IMR-90 (cell line): ENCODE measurements at regions not wholly inside any gene's neighbourhood (a gene's known extent, or its start where the extent isn't known, plus 50 kb on each side); places are given as distances from the start of the nearest gene placed in this dataset.

Experiments
- ATAC-seq: fragments of 200-7000 bp; cut with Tn5 transposase; 2 replicates; pipeline ENCODE4 v1.9.1; 2020; ENCODE audit warnings: low read depth, mild to moderate bottlenecking, moderate library complexity
- BruUV-seq: library from RNA; stranded (reverse); fragments of 400-500 nt; replicated peaks from 2 replicates; lab custom pipeline; 2021; lab: Mats Ljungman, UMichigan
- CTCF ChIA-PET: fragments of 300-600 bp; formaldehyde crosslinking; extraction: SDS; loops from one replicate; lab custom pipeline; 2021; ENCODE audit warnings: antibody characterized with exemption; lab: Yijun Ruan, JAX
- POLR2A ChIA-PET: fragments of 300-600 bp; sonication (Branson Sonifier 250); formaldehyde crosslinking; loops from one replicate; lab custom pipeline; 2022; ENCODE audit warnings: antibody characterized with exemption; ENCODE audit not compliant: unreplicated experiment; lab: Charles Lee
- DNase-seq: peaks from one replicate; pipeline ENCODE4 v3.0.0; 2013
- H2AFZ ChIP-seq: replicated peaks from 2 replicates; pipeline ENCODE3; 2013; ENCODE audit warnings: low read length, mild to moderate bottlenecking; ENCODE audit not compliant: poor library complexity
- H2AK5ac ChIP-seq: 2 replicates; pipeline ENCODE4 v1.6.1; 2013; ENCODE audit warnings: low read depth, low read length, inconsistent platforms
- H2AK9ac ChIP-seq: replicated peaks from 2 replicates; pipeline ENCODE3; 2013; ENCODE audit warnings: mild to moderate bottlenecking, low read depth, low read length, moderate library complexity; ENCODE audit not compliant: poor library complexity
- H2BK120ac ChIP-seq: 2 replicates; pipeline ENCODE4 v1.6.1; 2013; ENCODE audit warnings: low read depth, low read length, inconsistent platforms
- H2BK15ac ChIP-seq: 3 replicates; pipeline ENCODE4 v1.6.1; 2013; ENCODE audit warnings: low read depth, low read length, inconsistent platforms
- H2BK20ac ChIP-seq: 2 replicates; pipeline ENCODE4 v1.6.1; 2013; ENCODE audit warnings: low read depth, mild to moderate bottlenecking, inconsistent platforms, low read length, moderate library complexity
- H2BK5ac ChIP-seq: 2 replicates; pipeline ENCODE4 v1.6.1; 2013; ENCODE audit warnings: mild to moderate bottlenecking, low read depth, low read length, inconsistent platforms; ENCODE audit not compliant: poor library complexity, severe bottlenecking
- H3K14ac ChIP-seq: replicated peaks from 2 replicates; pipeline ENCODE4 v1.6.1; 2013; ENCODE audit warnings: low read depth, low read length, inconsistent platforms
- H3K18ac ChIP-seq: 2 replicates; pipeline ENCODE4 v1.6.1; 2013; ENCODE audit warnings: low read depth, low read length, control low read depth
- H3K23ac ChIP-seq: 2 replicates; pipeline ENCODE4 v1.6.1; 2013; ENCODE audit warnings: low read depth, low read length, inconsistent platforms
- H3K27ac ChIP-seq: 2 replicates; pipeline ENCODE4 v1.5.1; 2013; ENCODE audit warnings: mild to moderate bottlenecking, control low read depth, low read length; ENCODE audit not compliant: insufficient read depth
- H3K27me3 ChIP-seq: 2 replicates; pipeline ENCODE4 v1.6.1; 2013; ENCODE audit warnings: low read length; ENCODE audit not compliant: control insufficient read depth, insufficient read depth
- H3K36me3 ChIP-seq: 2 replicates; pipeline ENCODE4 v1.6.1; 2013; ENCODE audit warnings: low read length, mixed read lengths; ENCODE audit not compliant: control insufficient read depth, insufficient read depth
- H3K4ac ChIP-seq: 2 replicates; pipeline ENCODE4 v1.6.1; 2013; ENCODE audit warnings: low read depth, low read length, inconsistent platforms
- H3K4me1 ChIP-seq: 2 replicates; pipeline ENCODE4 v1.6.1; 2013; ENCODE audit warnings: low read length, mixed read lengths; ENCODE audit not compliant: control insufficient read depth, insufficient read depth
- H3K4me2 ChIP-seq: 2 replicates; pipeline ENCODE4 v1.6.1; 2013; ENCODE audit warnings: low read depth, mild to moderate bottlenecking, control low read depth, low read length, moderate library complexity
- H3K4me3 ChIP-seq: 2 replicates; pipeline ENCODE4 v1.5.1; 2013; ENCODE audit warnings: low read depth, mild to moderate bottlenecking, control low read depth, low read length, moderate library complexity; ENCODE audit not compliant: insufficient read depth
- H3K56ac ChIP-seq: 2 replicates; pipeline ENCODE4 v1.6.1; 2013; ENCODE audit warnings: low read length, inconsistent platforms; ENCODE audit not compliant: insufficient read depth; ENCODE audit errors: extremely low read depth
- H3K79me1 ChIP-seq, 2 experiments: 2 replicates each; pipeline ENCODE4 v1.6.1; 2013; ENCODE audit warnings: low read length in 2 of 2, inconsistent platforms in 1 of 2, low read depth in 1 of 2
- H3K9ac ChIP-seq: 2 replicates; pipeline ENCODE4 v1.6.1; 2013; ENCODE audit warnings: low read depth, low read length, control low read depth
- H3K9me1 ChIP-seq: 2 replicates; pipeline ENCODE4 v1.6.1; 2013; ENCODE audit warnings: low read length, inconsistent platforms; ENCODE audit not compliant: insufficient read depth
- H3K9me3 ChIP-seq: 2 replicates; pipeline ENCODE4 v1.6.1; 2013; ENCODE audit warnings: low read length; ENCODE audit not compliant: control insufficient read depth, insufficient read depth
- H4K20me1 ChIP-seq: 2 replicates; pipeline ENCODE4 v1.6.1; 2013; ENCODE audit warnings: low read length, inconsistent platforms; ENCODE audit not compliant: insufficient read depth
- H4K5ac ChIP-seq: 2 replicates; pipeline ENCODE4 v1.6.1; 2013; ENCODE audit warnings: mild to moderate bottlenecking, low read depth, low read length, control low read depth
- H4K8ac ChIP-seq, 2 experiments: 2 replicates each; pipeline ENCODE4 v1.6.1; 2013; ENCODE audit warnings: low read depth in 2 of 2, low read length in 2 of 2, control low read depth in 1 of 2, inconsistent platforms in 1 of 2
- H4K91ac ChIP-seq: 2 replicates; pipeline ENCODE4 v1.6.1; 2013; ENCODE audit warnings: low read depth, low read length, inconsistent platforms; ENCODE audit not compliant: insufficient read depth
- CEBPB ChIP-seq: IDR thresholded peaks from 2 replicates; pipeline ENCODE4 v1.6.1; 2012; ENCODE audit warnings: low read depth, low read length, improper control_type of control experiment
- CTCF ChIP-seq: conservative IDR thresholded peaks from 2 replicates; pipeline ENCODE4 v1.5.1; 2012; ENCODE audit warnings: mild to moderate bottlenecking, low read depth, low read length, improper control_type of control experiment
- MAFK ChIP-seq: IDR thresholded peaks from 2 replicates; pipeline ENCODE4 v1.6.1; 2012; ENCODE audit warnings: low read depth, low read length, improper control_type of control experiment
- MAZ ChIP-seq: IDR thresholded peaks from 2 replicates; pipeline ENCODE4 v1.6.1; 2012; ENCODE audit warnings: low read depth, mild to moderate bottlenecking, low read length, improper control_type of control experiment, moderate library complexity, borderline replicate concordance
- MXI1 ChIP-seq: IDR thresholded peaks from 2 replicates; pipeline ENCODE4 v1.6.1; 2012; ENCODE audit warnings: low read depth, mild to moderate bottlenecking, low read length, moderate library complexity, borderline replicate concordance
- POLR2A ChIP-seq: IDR thresholded peaks from 2 replicates; pipeline ENCODE4 v1.6.1; 2012; ENCODE audit warnings: mild to moderate bottlenecking, low read depth, low read length
- USF2 ChIP-seq: fragments of 150-350 bp; IDR thresholded peaks from 2 replicates; pipeline ENCODE4 v1.6.1; 2017; ENCODE audit warnings: mild to moderate bottlenecking, antibody characterized with exemption, low read length, low read depth
- WGBS, 2 experiments: methylation state at CpG; one replicate each; pipeline versions ENCODE4 v1.1.5 to v1.1.7; 2013; ENCODE audit warnings: missing lambda C conversion rate in 2 of 2; ENCODE audit not compliant: insufficient read length in 1 of 2; ENCODE audit errors: extremely low coverage in 2 of 2; 5-methylcytosine and 5-hydroxymethylcytosine counted together
- dilution Hi-C: fragments of 300-500 bp; cut with HindIII; formaldehyde crosslinking; loops from one replicate; pipeline ENCODE4 v1.14.3; 2018; ENCODE audit warnings: low sequenced_read_pairs; ENCODE audit not compliant: unreplicated experiment
- in situ Hi-C: fragments of 300-500 bp; cut with MboI; formaldehyde crosslinking; loops from 3 replicates; pipeline ENCODE4 v1.14.3; 2019; ENCODE audit warnings: low sequenced_read_pairs, inconsistent platforms, mixed read lengths
- intact Hi-C: fragments of 100-400 bp; cut with micrococcal nuclease; formaldehyde crosslinking; loops from 2 replicates; pipeline ENCODE4 v1.10.0; 2022

- Histone ChIP-seq H2AK5ac (no peak overlapping the region), H2BK5ac (no peak overlapping the region), H3K27me3 (peaks cover 1% of the 10 kb centered on the region), H3K23ac (no peak overlapping the region), H2BK20ac (no peak overlapping the region), H3K27ac (no peak overlapping the region), H3K4me2 (no peak overlapping the region), H4K20me1 (no peaks in the 10 kb centered on the region), H4K8ac (no peak overlapping the region; a peak in 1 of 4 replicates), H2BK120ac (no peak overlapping the region), H4K91ac (no peak overlapping the region), H3K56ac (no peak overlapping the region), H4K5ac (no peak overlapping the region), H3K9me3 (no peaks in the 10 kb centered on the region), H3K4me3 (no peak overlapping the region), H3K14ac (no peak overlapping the region), H2BK15ac (no peak overlapping the region), H3K4ac (no peak overlapping the region), H3K18ac (no peak overlapping the region), H3K9me1 (no peaks in the 10 kb centered on the region), H2AK9ac (no peak overlapping the region), H2AFZ (no peak overlapping the region), H3K36me3 (no peaks in the 10 kb centered on the region), H3K4me1 (0 out of 2 replicates have a peak, but pooled peaks cover 1% of the 10 kb centered on the region), H3K79me1 (no peaks in the 10 kb centered on the region), H3K9ac (no peak overlapping the region)
- no peak for TF ChIP-seq USF2
- no peak for TF ChIP-seq MXI1
- no peak for TF ChIP-seq MAFK
- no peak for TF ChIP-seq POLR2A
- no peak for TF ChIP-seq MAZ
- no peak for TF ChIP-seq CTCF
- no peak for TF ChIP-seq CEBPB
- dilution Hi-C loops (no loop called here), in situ Hi-C loops (no loop called here), intact Hi-C loops (no loop called here)
- ATAC-seq (no peak), DNase-seq (no peak)
- no CpG with 5 or more reads among the region's 1 CpG for WGBS, 2 experiments
- CTCF ChIA-PET: no interaction called here
- no TSS peak for BruUV-seq
- POLR2A ChIA-PET: no interaction called here
These were observed 123.2 kb downstream of the RRAGC start for GRCh38 chr1:38736399-38736798.
